ENCODE measurements at regions not wholly inside any gene's neighbourhood (a gene's known extent, or its start where the extent isn't known, plus 50 kb on each side); places are given as distances from the start of the nearest gene placed in this dataset.

DNA sequence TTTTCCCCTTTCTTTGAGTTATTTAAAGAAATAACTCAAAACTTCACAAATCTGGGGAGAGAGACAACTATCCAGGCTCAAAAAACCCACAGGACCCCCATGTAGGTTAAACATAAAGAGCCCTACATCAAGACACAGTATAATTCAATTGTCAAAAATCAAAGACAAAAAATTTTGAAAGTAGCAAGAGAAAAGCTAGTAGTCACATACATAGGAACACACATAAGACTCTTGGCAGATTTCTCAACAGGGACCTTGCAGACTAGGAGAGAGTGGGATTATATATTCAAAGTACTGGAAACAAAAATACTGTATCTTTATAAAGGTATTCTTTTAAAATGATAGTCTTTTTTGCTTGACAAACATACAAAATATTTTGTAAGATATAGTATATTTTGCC, 296.9 kb downstream of the OSTF1 start:
- TF ChIP-seq, protein P1, sequence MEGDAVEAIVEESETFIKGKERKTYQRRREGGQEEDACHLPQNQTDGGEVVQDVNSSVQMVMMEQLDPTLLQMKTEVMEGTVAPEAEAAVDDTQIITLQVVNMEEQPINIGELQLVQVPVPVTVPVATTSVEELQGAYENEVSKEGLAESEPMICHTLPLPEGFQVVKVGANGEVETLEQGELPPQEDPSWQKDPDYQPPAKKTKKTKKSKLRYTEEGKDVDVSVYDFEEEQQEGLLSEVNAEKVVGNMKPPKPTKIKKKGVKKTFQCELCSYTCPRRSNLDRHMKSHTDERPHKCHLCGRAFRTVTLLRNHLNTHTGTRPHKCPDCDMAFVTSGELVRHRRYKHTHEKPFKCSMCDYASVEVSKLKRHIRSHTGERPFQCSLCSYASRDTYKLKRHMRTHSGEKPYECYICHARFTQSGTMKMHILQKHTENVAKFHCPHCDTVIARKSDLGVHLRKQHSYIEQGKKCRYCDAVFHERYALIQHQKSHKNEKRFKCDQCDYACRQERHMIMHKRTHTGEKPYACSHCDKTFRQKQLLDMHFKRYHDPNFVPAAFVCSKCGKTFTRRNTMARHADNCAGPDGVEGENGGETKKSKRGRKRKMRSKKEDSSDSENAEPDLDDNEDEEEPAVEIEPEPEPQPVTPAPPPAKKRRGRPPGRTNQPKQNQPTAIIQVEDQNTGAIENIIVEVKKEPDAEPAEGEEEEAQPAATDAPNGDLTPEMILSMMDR (conservative IDR thresholded peaks at IDR 0.05) = no peak
- no peak for TF ChIP-seq EZH2 (IDR thresholded peaks at IDR 0.05; ENCODE audit: low read depth)
